ENCODE measurements at regions not wholly inside any gene's neighbourhood (a gene's known extent, or its start where the extent isn't known, plus 50 kb on each side); places are given as distances from the start of the nearest gene placed in this dataset.

- Histone ChIP-seq H3K36me3 (ENCODE audit: insufficient read depth, low read length) (no peaks in the 10 kb centered on the region), H3K4me1 (ENCODE audit: insufficient read depth, low read length) (peaks cover 2% of the 10 kb centered on the region), H3K4me3 (ENCODE audit: low read length) (no peak overlapping the region), H3K27me3 (ENCODE audit: insufficient read depth, low read length) (peaks cover 3% of the 10 kb centered on the region), H3K9me3 (ENCODE audit: low read length) (no peaks in the 10 kb centered on the region), H2AFZ (ENCODE audit: low read depth, low read length) (no peak overlapping the region)
Measured at GRCh38 chr9:20184541-20184940, 395.7 kb upstream of the SLC24A2 start.

GRCh38 chr9:20178679-20179078 is 389.8 kb upstream of the SLC24A2 start:
- Histone ChIP-seq H3K9me3 (ENCODE audit: low read length) (no peaks in the 10 kb centered on the region), H3K27me3 (ENCODE audit: insufficient read depth, low read length) (no peaks in the 10 kb centered on the region), H3K4me3 (ENCODE audit: low read length) (no peak overlapping the region), H2AFZ (ENCODE audit: low read depth, low read length) (no peak overlapping the region), H3K4me1 (ENCODE audit: insufficient read depth, low read length) (no peaks in the 10 kb centered on the region), H3K36me3 (ENCODE audit: insufficient read depth, low read length) (no peaks in the 10 kb centered on the region)

DNA sequence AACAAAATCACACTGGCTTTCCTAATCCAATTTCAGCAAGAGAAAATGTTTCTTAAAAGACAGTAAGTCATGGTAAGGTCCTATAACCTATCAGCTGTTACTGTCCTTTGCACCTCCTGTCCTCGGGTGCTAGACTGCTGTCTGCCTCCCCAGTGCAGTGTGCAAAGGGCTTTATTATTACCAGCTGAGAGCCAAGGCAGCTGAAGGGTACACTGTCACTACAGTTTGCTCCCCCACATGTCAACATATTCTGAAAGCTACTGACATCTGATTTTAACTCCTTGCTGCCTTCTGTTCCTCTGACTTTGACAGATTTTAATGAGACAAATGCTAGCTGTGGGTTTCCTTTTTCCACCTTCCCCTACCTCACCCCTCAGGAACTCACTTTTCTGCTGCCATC is 389.4 kb upstream of the SLC24A2 start:
- H2AFZ ChIP-seq (ENCODE audit: low read depth, low read length), result no peak overlapping the region
- no peaks in the 10 kb centered on the region for H3K36me3 ChIP-seq (ENCODE audit: insufficient read depth, low read length)
- H3K4me1 ChIP-seq (ENCODE audit: insufficient read depth, low read length), result no peaks in the 10 kb centered on the region
- no peaks in the 10 kb centered on the region for H3K9me3 ChIP-seq (ENCODE audit: low read length)
- no peaks in the 10 kb centered on the region for H3K27me3 ChIP-seq (ENCODE audit: insufficient read depth, low read length)
- no peak overlapping the region for H3K4me3 ChIP-seq (ENCODE audit: low read length)

DNA sequence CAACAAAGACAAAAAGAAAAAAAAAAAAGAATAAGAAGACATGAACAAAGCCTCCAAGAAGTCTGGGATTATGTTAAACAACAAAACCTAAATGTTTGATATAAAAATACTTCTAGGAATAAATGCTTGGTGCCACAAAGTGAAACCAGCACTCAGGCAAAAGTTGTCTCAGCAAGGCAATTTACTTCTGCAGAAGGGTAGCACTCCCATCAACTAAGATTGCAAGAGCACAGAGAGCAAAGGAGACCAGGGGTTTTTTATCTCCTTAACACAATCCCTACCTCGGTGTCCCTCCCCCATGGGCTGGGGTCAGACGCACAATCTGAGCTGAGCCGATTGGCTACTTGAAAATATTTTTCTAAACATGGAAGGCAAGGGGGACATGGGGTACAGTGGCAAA is 381.3 kb upstream of the SLC24A2 start:
- Histone ChIP-seq H3K4me3 (ENCODE audit: low read length) (no peak overlapping the region), H3K36me3 (ENCODE audit: insufficient read depth, low read length) (no peaks in the 10 kb centered on the region), H2AFZ (ENCODE audit: low read depth, low read length) (no peak overlapping the region), H3K27me3 (ENCODE audit: insufficient read depth, low read length) (no peaks in the 10 kb centered on the region), H3K4me1 (ENCODE audit: insufficient read depth, low read length) (no peaks in the 10 kb centered on the region), H3K9me3 (ENCODE audit: low read length) (peaks cover 4% of the 10 kb centered on the region)

DNA sequence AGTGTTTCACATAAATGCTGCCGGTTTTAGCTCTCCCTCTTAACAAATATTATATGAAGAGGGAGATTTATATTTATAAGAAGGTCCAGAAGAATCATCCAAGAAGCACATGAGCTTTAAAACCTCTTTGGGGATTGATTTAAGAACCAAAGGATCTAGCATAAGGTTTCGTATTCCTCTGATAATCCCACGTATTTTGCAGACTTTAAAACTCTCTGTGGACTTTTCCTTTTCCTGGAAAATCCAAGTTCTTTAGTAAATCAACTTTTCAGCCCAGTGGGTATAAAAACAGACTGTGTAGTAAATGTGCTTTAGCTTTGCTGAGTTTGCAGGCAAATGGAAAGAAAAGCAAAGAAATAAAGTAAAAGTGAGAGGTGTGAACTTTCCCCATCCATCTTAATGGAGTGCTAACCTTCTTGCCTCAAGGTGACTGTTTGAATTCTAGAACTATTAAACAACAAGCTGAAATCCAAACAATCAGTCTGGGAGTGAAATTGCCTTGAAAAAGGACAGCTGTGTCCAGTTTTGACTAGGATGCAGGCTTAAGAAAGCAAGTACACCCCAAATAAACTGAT is 363.4 kb upstream of the SLC24A2 start:
- Histone ChIP-seq H2AFZ (ENCODE audit: low read depth, low read length) (no peak overlapping the region), H3K9me3 (ENCODE audit: low read length) (no peaks in the 10 kb centered on the region), H3K27me3 (ENCODE audit: insufficient read depth, low read length) (no peaks in the 10 kb centered on the region), H3K36me3 (ENCODE audit: insufficient read depth, low read length) (no peaks in the 10 kb centered on the region), H3K4me3 (ENCODE audit: low read length) (no peak overlapping the region), H3K4me1 (ENCODE audit: insufficient read depth, low read length) (no peaks in the 10 kb centered on the region)

- H3K27me3 ChIP-seq (ENCODE audit: insufficient read depth, low read length), result no peaks in the 10 kb centered on the region
- H3K4me1 ChIP-seq (ENCODE audit: insufficient read depth, low read length), result peaks cover 11% of the 10 kb centered on the region
- no peak overlapping the region for H2AFZ ChIP-seq (ENCODE audit: low read depth, low read length)
- H3K36me3 ChIP-seq (ENCODE audit: insufficient read depth, low read length), result no peaks in the 10 kb centered on the region
- H3K9me3 ChIP-seq (ENCODE audit: low read length), result no peaks in the 10 kb centered on the region
- H3K4me3 ChIP-seq (ENCODE audit: low read length), result no peak overlapping the region
Measured at GRCh38 chr9:20148416-20148815, 359.6 kb upstream of the SLC24A2 start.

- H3K4me1 ChIP-seq (ENCODE audit: insufficient read depth, low read length), result peaks cover 11% of the 10 kb centered on the region
- H3K4me3 ChIP-seq (ENCODE audit: low read length), result peak overlapping the region; percentile 12
- H3K27me3 ChIP-seq (ENCODE audit: insufficient read depth, low read length), result no peaks in the 10 kb centered on the region
- H3K36me3 ChIP-seq (ENCODE audit: insufficient read depth, low read length), result no peaks in the 10 kb centered on the region
- H2AFZ ChIP-seq (ENCODE audit: low read depth, low read length), result peak overlapping the region; percentile 7
- H3K9me3 ChIP-seq (ENCODE audit: low read length), result no peaks in the 10 kb centered on the region
Measured at GRCh38 chr9:20144197-20144596, 355.4 kb upstream of the SLC24A2 start.

GRCh38 chr9:20139763-20140290 is 351.0 kb upstream of the SLC24A2 start:
- no peaks in the 10 kb centered on the region for H3K36me3 ChIP-seq (ENCODE audit: insufficient read depth, low read length)
- no peak overlapping the region for H2AFZ ChIP-seq (ENCODE audit: low read depth, low read length)
- H3K4me3 ChIP-seq (ENCODE audit: low read length), result no peak overlapping the region
- H3K27me3 ChIP-seq (ENCODE audit: insufficient read depth, low read length), result no peaks in the 10 kb centered on the region
- H3K9me3 ChIP-seq (ENCODE audit: low read length), result no peaks in the 10 kb centered on the region
- peaks cover 11% of the 10 kb centered on the region for H3K4me1 ChIP-seq (ENCODE audit: insufficient read depth, low read length)

GRCh38 chr9:20138841-20139240 is 350.0 kb upstream of the SLC24A2 start:
- Histone ChIP-seq H3K9me3 (ENCODE audit: low read length) (no peaks in the 10 kb centered on the region), H3K36me3 (ENCODE audit: insufficient read depth, low read length) (no peaks in the 10 kb centered on the region), H3K27me3 (ENCODE audit: insufficient read depth, low read length) (no peaks in the 10 kb centered on the region), H3K4me1 (ENCODE audit: insufficient read depth, low read length) (peaks cover under 1% of the 10 kb centered on the region), H2AFZ (ENCODE audit: low read depth, low read length) (no peak overlapping the region), H3K4me3 (ENCODE audit: low read length) (no peak overlapping the region)

DNA sequence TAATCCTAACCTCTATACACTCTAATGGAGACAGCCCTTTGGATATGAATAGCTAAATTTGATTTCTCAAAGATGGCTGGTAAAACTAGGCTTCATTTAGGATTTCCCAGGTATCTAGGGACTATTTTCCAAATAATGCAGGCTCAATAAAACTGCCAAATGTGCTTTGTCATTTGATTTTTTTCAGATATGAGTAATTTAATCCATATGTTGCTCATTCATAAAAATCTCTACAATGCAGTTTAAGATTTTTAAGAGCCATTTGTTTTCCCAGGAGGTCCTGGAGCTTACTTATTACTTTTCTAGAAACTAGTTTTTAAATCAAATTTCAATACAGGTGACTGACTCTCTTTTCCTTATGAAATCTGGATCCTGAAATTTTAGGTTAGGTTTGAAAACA is 349.3 kb upstream of the SLC24A2 start:
- H3K9me3 ChIP-seq (ENCODE audit: low read length), result no peaks in the 10 kb centered on the region
- no peaks in the 10 kb centered on the region for H3K4me1 ChIP-seq (ENCODE audit: insufficient read depth, low read length)
- H3K36me3 ChIP-seq (ENCODE audit: insufficient read depth, low read length), result no peaks in the 10 kb centered on the region
- H2AFZ ChIP-seq (ENCODE audit: low read depth, low read length), result no peak overlapping the region
- no peak overlapping the region for H3K4me3 ChIP-seq (ENCODE audit: low read length)
- H3K27me3 ChIP-seq (ENCODE audit: insufficient read depth, low read length), result no peaks in the 10 kb centered on the region

DNA sequence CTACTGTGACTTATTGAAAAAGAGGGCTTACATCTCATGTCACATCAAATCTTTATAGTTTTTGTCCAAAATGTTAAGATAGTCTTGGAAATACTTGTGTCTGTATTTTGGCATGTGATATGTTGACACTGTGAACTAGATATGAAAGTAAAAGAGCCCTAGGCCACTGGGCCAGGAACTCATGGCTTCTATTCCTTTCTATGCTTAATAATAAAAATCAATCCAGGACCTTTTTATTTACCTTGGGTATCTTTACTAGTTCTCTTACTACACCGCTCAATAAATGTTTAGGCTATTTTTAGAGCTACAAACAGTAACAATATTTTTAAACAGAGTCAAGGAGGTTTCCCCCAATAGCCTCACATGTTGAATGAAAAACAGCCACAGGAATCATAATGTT is 348.6 kb upstream of the SLC24A2 start:
- H3K36me3 ChIP-seq (ENCODE audit: insufficient read depth, low read length), result no peaks in the 10 kb centered on the region
- no peaks in the 10 kb centered on the region for H3K27me3 ChIP-seq (ENCODE audit: insufficient read depth, low read length)
- no peak overlapping the region for H3K4me3 ChIP-seq (ENCODE audit: low read length)
- no peaks in the 10 kb centered on the region for H3K4me1 ChIP-seq (ENCODE audit: insufficient read depth, low read length)
- H3K9me3 ChIP-seq (ENCODE audit: low read length), result no peaks in the 10 kb centered on the region
- H2AFZ ChIP-seq (ENCODE audit: low read depth, low read length), result no peak overlapping the region

DNA sequence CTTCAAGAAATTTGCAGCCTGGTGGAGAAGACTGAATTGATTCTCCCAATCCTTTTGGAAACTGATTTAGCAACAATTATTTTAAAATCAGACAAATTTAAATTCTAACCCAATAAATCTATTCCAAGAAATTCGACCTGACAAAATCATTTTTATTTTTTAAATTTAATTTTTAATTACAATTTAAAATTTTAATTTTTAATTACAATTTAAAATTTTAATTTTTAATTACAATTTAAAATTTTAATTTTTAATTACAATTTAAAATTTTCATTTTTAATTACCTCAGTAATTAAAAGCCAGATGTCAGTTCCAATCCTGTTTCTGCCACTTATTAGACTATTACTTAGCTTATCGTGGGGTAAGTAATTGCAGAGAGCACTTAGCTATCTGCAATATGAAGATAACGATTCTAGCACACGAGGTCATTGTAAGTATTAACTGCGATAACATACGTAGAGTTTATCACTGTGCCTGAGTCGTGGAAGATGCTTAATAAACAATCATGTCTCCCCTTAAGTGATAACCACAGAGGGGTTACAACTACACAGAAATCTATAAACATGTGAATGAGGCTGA is 346.4 kb upstream of the SLC24A2 start:
- Histone ChIP-seq H3K4me1 (ENCODE audit: insufficient read depth, low read length) (no peaks in the 10 kb centered on the region), H3K27me3 (ENCODE audit: insufficient read depth, low read length) (no peaks in the 10 kb centered on the region), H3K9me3 (ENCODE audit: low read length) (no peaks in the 10 kb centered on the region), H3K36me3 (ENCODE audit: insufficient read depth, low read length) (no peaks in the 10 kb centered on the region), H3K4me3 (ENCODE audit: low read length) (no peak overlapping the region), H2AFZ (ENCODE audit: low read depth, low read length) (no peak overlapping the region)

- no peak overlapping the region for H3K4me3 ChIP-seq (ENCODE audit: low read length)
- H3K36me3 ChIP-seq (ENCODE audit: insufficient read depth, low read length), result no peaks in the 10 kb centered on the region
- H2AFZ ChIP-seq (ENCODE audit: low read depth, low read length), result no peak overlapping the region
- H3K9me3 ChIP-seq (ENCODE audit: low read length), result no peaks in the 10 kb centered on the region
- H3K27me3 ChIP-seq (ENCODE audit: insufficient read depth, low read length), result no peaks in the 10 kb centered on the region
- H3K4me1 ChIP-seq (ENCODE audit: insufficient read depth, low read length), result no peaks in the 10 kb centered on the region
Measured at GRCh38 chr9:20125727-20126126, 336.9 kb upstream of the SLC24A2 start.

- H3K27me3 ChIP-seq (ENCODE audit: insufficient read depth, low read length), result no peaks in the 10 kb centered on the region
- no peak overlapping the region for H2AFZ ChIP-seq (ENCODE audit: low read depth, low read length)
- no peaks in the 10 kb centered on the region for H3K36me3 ChIP-seq (ENCODE audit: insufficient read depth, low read length)
- H3K4me3 ChIP-seq (ENCODE audit: low read length), result no peak overlapping the region
- H3K4me1 ChIP-seq (ENCODE audit: insufficient read depth, low read length), result no peaks in the 10 kb centered on the region
- no peaks in the 10 kb centered on the region for H3K9me3 ChIP-seq (ENCODE audit: low read length)
Measured at GRCh38 chr9:20119566-20119965, 330.7 kb upstream of the SLC24A2 start.

All from neuron (in vitro differentiated cells).